ENCODE measurements at regions not wholly inside any gene's neighbourhood (a gene's known extent, or its start where the extent isn't known, plus 50 kb on each side); places are given as distances from the start of the nearest gene placed in this dataset.

GRCh38 chr5:120761986-120762385 is 297.9 kb downstream of the PRR16 start:
- 0% methylated on average over 1 of the region's 1 CpG for WGBS (ENCODE audit: low lambda C conversion rate)

More at GRCh38 chr5:120761986-120762385, 297.9 kb downstream of the PRR16 start:
- Histone ChIP-seq H3K27me3 (ENCODE audit: control insufficient read depth in 1 of 2, insufficient read depth in 2 of 2, low read length in 2 of 2) (no peaks in the 10 kb centered on the region), H2AFZ (ENCODE audit: low read length) (no peak overlapping the region), H3K79me2 (ENCODE audit: insufficient read depth, low read length) (no peaks in the 10 kb centered on the region), H3K36me3 (replicated peaks in 1 of 2; ENCODE audit: control insufficient read depth in 1 of 2, insufficient read depth in 2 of 2, low read length in 2 of 2) (no peaks in the 10 kb centered on the region), H3K4me3 (replicated peaks in 1 of 3; ENCODE audit: insufficient read depth in 1 of 3, low read depth in 2 of 3, low read length in 3 of 3) (no peak overlapping the region), H3K9ac (ENCODE audit: insufficient read depth, low read depth, low read length) (no peak overlapping the region), H3K27ac (ENCODE audit: extremely low read length, insufficient read depth, low read length) (no peak overlapping the region), H3K4me2 (ENCODE audit: low read depth, low read length) (no peak overlapping the region), H3K9me3 (ENCODE audit: low read length) (peaks cover 5% of the 10 kb centered on the region), H3K4me1 (ENCODE audit: insufficient read depth, low read length) (no peaks in the 10 kb centered on the region), H4K20me1 (ENCODE audit: insufficient read depth, low read length) (no peaks in the 10 kb centered on the region)
- no peak for ATAC-seq
- ChIA-PET POLR2A (no interaction called here), CTCF (ENCODE audit: low intra/inter-chr PET ratio, low total read pairs) (no interaction called here)
- TF ChIP-seq ZNF710 (CRISPR knock-in tag; IDR thresholded peaks at IDR 0.05; ENCODE audit: borderline replicate concordance): no peak
- no peak for TF ChIP-seq CEBPG (CRISPR knock-in tag; IDR thresholded peaks at IDR 0.05)
- no peak for TF ChIP-seq ZNF17 (CRISPR knock-in tag; IDR thresholded peaks at IDR 0.05)
- TF ChIP-seq ARHGAP35 (CRISPR knock-in tag; IDR thresholded peaks at IDR 0.05; ENCODE audit: borderline replicate concordance): no peak
- TF ChIP-seq ZNF337 (CRISPR knock-in tag; IDR thresholded peaks at IDR 0.05; ENCODE audit: borderline replicate concordance, low read depth): no peak
- no peak for TF ChIP-seq KAT2B (IDR thresholded peaks at IDR 0.05; ENCODE audit: borderline replicate concordance, low read depth, low read length)
- no peak for TF ChIP-seq CREB3 (CRISPR knock-in tag; IDR thresholded peaks at IDR 0.05)
- no peak for TF ChIP-seq NKX3-1 (CRISPR knock-in tag; IDR thresholded peaks at IDR 0.05)
- no peak for TF ChIP-seq MIER3 (CRISPR knock-in tag; IDR thresholded peaks at IDR 0.05; ENCODE audit: borderline replicate concordance)
- TF ChIP-seq EHMT2 (IDR thresholded peaks at IDR 0.05; ENCODE audit: borderline replicate concordance, low read depth, low read length): no peak
- no peak for TF ChIP-seq ATM (IDR thresholded peaks at IDR 0.05; ENCODE audit: borderline replicate concordance)
- TF ChIP-seq REST (IDR thresholded peaks at IDR 0.05; ENCODE audit: borderline replicate concordance in 1 of 2, low read depth in 1 of 2, low read length in 2 of 2): no peak
- no peak for FAIRE-seq
- in situ Hi-C loops (cut with HindIII; ENCODE audit: extremely low pct_ligation_motif_present, low pct_unique_long_range_greater_than_20kb): no loop called here
- no peak for DNase-seq (ENCODE audit: low spot score)
- intact Hi-C loops (cut with micrococcal nuclease; ENCODE audit: unreplicated experiment): no loop called here
- BruUV-seq (replicated peaks): no TSS peak
